HG03103 (cell line): ENCODE measurements at regions not wholly inside any gene's neighbourhood (a gene's known extent, or its start where the extent isn't known, plus 50 kb on each side); places are given as distances from the start of the nearest gene placed in this dataset.
A peak's percentile ranks its signal among the peaks of the same experiment; 100 is the strongest.
"Not testable (repeated sequence)": the region's sequence is repeated elsewhere in the genome, so short reads cannot be mapped to it uniquely, and the experiment has no call there.

Source experiments
- ATAC-seq: cut with Tn5 transposase; IDR thresholded peaks from one replicate; pipeline ENCODE4 v1.9.1; 2021; ENCODE audit warnings: low read depth; ENCODE audit not compliant: unreplicated experiment

DNA sequence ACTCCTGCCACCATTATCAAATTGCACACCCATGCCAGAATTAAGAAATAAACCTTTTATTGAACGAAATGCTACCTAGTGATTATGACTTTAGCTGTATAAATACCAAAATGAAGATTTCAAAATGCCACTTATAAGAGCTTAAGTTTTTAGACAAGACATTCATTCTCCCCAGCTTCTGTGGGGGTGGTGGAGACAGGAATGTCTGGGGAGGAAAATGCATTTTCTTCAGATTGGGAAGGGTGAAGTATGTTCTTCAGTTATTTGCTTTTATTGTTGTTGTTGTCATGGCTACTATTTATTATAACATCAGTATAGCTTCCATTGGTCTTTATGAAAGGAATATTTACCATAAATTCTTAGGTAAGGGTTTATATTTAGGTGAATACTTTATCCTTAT, 132.7 kb upstream of the GMNC start:
- ATAC-seq, result no peak

DNA sequence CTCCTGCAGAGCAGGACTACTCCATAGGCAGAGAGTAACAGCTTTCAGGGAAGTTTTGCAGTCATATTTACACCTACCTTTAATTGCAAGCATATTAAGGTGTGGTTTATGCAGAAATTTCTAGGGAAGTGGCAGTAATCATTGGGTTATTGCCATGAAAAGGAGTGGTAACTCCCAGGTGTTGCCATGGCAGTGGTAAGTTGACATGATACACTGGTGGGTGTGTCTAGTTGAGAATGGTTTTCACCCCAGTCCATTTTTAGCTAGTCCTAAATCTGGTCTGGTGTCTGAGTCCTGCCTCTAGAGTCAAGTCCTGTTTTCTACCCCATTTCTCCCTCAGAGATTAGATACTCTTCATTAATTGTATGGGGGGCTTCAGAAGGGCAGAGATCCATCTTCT, 128.4 kb upstream of the GMNC start:
- no peak for ATAC-seq

- no peak for ATAC-seq
Measured at GRCh38 chr3:190989218-190989617, 126.7 kb upstream of the GMNC start.

DNA sequence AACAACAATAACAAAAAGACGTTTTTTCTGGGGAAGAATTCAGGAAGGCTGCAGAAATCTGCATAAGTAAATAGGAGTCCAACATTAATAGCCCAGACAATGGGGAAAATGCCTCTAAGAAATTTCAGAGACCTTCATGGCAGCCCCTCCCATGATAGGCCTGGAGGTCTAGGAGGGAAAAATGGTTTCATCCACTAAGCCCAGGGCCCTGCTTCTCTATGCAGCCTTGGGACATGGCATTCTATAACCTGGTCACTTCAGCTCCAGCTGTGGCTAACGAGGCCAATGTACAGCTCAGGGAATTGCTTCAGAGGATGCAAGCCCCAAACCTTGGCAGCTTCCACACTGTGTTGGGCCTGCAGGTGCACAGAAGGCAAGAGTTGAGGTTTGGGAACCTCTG, 125.6 kb upstream of the GMNC start:
- ATAC-seq, result no peak

DNA sequence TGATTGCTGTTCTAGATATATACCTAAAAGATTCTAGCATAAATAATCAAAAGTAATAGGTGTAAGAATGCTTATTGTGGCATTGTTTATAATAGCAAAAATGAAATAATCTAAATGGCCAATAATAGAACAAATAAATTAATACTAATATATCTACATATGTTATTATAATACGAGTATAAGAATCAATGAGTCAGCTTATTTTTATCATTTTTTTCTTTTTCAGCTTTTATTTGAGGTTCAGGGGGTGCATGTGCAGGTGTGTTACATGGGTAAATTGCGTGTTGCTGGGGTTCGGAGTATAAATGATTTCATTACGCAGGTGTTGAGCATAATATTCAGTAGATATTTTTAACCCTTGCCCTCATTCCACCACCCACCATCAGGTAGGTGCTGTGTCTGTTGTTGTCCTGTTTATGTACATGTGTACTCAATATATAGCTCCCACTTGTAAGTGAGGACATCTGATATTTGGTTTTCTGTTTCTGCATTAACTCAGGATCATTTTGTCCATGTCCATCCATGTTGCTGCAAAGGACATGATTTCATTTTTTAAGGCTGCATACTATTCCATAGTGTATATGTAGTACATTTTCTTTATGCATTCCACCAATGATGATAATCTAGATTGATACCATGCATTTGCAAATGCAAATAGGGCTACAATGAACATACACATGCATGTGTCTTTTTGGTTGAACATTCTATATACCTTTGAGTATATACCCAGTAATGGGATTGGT, 122.2 kb upstream of the GMNC start:
- ATAC-seq, result no peak

DNA sequence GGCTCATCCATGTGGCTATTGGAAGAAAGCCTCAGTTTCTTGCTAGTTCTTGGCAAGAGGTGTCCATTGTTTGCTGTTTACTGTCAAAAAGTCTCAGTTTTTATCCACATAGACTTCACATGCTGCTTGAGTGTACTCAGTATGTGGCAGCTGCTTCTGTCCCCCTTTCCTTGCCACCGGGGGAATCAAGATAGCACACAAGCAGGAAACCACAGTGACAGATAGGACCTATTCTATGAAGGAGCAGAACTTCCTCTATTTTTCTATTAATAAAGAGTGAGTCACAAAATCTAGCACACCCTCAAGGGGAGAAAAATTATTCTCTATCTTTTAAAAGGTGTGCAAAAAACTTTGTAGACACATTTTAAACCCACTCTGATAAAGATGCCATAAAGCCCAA, 121.4 kb upstream of the GMNC start:
- ATAC-seq, result peak; percentile 96

DNA sequence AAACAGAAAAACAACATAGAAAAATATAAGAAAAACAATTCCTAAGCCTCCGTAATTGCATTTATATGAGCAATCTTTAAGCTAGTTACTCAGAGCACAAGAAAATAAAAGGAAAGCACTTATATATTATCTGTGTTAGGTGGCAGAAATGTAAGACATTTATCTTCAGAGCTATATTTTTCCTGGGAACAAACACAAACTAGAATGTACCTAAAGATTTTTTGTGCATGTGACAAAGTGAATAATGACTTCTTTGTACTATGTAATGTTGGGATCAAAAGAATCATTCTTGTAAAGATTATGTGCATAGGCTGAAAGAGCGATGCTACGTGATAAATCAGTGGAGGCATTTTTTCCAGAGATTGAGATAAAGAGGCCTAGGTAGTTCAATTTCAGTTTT, 111.3 kb upstream of the GMNC start:
- no peak for ATAC-seq

DNA sequence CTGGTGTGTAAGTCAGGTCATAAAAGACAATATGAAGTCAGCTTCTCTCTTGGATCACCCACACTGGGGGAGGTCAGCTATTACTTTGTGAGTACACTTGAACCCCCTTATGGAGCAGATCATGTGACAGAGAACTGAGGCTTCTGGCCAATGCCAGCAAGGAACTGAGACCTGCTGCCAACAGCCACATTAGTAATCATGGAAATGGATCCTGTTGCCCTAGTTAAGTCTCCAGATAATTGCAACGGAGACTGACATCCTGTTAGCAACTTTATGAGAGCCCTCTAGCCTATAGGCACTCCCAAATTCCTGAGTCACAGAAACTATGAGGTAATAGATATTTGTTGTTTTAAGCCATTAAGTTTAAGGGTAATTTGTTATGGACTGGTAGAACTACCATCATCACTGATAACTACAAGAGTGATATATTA, 110.4 kb upstream of the GMNC start:
- no peak for ATAC-seq

GRCh38 chr3:190972196-190972595, 109.7 kb upstream of the GMNC start:
- ATAC-seq, result no peak

DNA sequence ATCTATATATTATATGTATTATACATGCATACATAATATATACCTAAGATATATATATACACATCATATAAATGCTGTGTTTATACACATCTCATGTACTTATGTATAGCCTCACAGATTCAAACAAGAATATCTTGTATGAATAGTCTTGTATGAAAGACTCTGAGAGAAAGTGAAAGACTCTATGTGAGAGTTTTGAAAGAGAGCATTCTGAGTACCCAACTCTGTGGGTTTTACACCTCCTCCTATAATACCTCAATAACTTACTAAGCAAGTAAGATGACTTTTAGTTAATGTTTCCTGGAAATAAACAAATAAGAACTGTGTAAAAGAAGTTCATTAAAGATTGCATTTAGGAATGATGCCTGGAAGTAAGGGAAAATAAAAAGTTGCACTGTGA, 108.1 kb upstream of the GMNC start:
- no peak for ATAC-seq

GRCh38 chr3:190968616-190969015, 106.1 kb upstream of the GMNC start:
- ATAC-seq, result no peak

GRCh38 chr3:190964931-190965330, 102.4 kb upstream of the GMNC start:
- ATAC-seq, result not testable (repeated sequence)

- no peak for ATAC-seq
Measured at GRCh38 chr3:190959077-190959476, 96.6 kb upstream of the GMNC start.

GRCh38 chr3:190941694-190942260, 79.3 kb upstream of the GMNC start:
- no peak for ATAC-seq

GRCh38 chr3:190934616-190935015, 72.1 kb upstream of the GMNC start:
- not testable (repeated sequence) for ATAC-seq

GRCh38 chr3:190926619-190927018, 64.1 kb upstream of the GMNC start:
- no peak for ATAC-seq

DNA sequence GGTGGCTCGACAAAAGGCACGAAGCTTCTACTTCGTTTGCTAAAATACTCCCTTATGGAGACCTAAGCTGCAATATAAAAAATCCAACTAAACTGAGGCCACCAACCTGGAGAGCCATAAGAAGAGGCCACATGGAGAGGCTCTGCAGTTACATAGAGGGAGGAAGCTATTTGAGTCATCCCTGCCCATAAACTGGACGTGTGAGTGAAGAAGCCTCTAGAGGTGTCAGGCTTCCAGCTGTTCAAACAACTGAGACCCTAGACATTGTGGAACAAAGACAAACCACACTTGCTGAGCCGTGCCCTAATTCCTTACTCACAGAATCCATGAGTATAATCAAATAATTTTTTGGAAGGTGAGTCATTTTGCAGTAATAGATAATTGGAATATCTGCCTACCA, 50.2 kb upstream of the GMNC start:
- ATAC-seq, result no peak
